ENCODE measurements at regions not wholly inside any gene's neighbourhood (a gene's known extent, or its start where the extent isn't known, plus 50 kb on each side); places are given as distances from the start of the nearest gene placed in this dataset.

DNA sequence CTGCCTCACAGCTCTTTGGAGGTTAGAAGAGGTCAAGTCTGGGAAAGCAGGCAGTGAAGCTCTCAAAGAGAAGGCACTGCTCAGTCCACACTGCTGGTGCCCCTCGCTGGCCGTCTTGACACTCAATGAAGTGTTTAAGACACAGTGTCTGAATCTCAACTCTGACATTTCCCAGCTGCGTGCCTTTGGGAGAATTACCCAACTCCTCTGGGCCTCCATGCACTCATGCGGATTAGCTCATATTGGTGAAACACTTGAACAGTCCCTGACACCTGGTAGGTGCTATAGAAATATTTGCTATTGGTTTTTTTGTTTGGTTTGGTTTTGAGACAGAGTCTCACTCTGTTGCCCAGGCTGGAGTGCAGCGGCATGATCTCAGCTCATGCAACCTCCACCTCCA lies 281.0 kb downstream of the SRBD1 start:
- no peak for DNase-seq (ENCODE audit: low spot score)
- TF ChIP-seq, protein P1, sequence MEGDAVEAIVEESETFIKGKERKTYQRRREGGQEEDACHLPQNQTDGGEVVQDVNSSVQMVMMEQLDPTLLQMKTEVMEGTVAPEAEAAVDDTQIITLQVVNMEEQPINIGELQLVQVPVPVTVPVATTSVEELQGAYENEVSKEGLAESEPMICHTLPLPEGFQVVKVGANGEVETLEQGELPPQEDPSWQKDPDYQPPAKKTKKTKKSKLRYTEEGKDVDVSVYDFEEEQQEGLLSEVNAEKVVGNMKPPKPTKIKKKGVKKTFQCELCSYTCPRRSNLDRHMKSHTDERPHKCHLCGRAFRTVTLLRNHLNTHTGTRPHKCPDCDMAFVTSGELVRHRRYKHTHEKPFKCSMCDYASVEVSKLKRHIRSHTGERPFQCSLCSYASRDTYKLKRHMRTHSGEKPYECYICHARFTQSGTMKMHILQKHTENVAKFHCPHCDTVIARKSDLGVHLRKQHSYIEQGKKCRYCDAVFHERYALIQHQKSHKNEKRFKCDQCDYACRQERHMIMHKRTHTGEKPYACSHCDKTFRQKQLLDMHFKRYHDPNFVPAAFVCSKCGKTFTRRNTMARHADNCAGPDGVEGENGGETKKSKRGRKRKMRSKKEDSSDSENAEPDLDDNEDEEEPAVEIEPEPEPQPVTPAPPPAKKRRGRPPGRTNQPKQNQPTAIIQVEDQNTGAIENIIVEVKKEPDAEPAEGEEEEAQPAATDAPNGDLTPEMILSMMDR (IDR thresholded peaks at IDR 0.05; ENCODE audit: borderline replicate concordance, control extremely low read depth, extremely low read depth, insufficient read depth, missing control alignments): no peak
- in situ Hi-C loops (cut with MboI; ENCODE audit: low sequenced_read_pairs, unreplicated experiment): no loop called here

- DNase-seq (ENCODE audit: low spot score): no peak
- in situ Hi-C loops (cut with MboI; ENCODE audit: low sequenced_read_pairs, unreplicated experiment): no loop called here
- TF ChIP-seq, protein P1 (IDR thresholded peaks at IDR 0.05; ENCODE audit: borderline replicate concordance, control extremely low read depth, extremely low read depth, insufficient read depth, missing control alignments): no peak
These were observed 281.9 kb downstream of the SRBD1 start for GRCh38 chr2:45329045-45329677.

DNA sequence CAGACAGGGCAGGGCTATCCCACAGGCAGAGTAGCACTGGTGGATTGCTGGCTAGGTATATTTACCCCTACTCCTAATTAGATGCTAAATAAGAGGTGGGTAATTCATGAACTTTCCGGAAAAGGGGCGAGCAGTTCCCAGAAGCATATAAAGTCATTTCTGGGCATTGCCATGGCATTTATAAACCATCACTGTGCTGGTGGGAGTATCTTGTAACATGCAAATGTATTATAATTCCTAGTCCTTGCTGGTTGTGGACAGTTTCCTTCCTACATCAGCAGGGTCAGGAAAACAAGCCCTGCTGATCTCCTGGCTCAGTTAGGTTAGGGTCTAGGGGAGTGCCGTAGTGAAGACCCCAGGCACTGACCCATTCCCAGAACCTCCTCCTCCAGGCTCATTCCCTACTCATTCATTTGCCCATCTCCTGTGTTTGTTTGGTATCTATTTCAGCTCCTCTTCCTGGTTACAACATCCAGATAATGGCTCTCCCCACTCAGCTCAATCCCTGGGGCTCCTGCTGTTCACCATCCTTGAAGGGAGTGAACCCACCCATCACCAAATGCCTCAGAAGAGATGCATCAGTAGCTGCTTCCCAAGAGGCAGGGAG lies 282.7 kb downstream of the SRBD1 start:
- no peak for DNase-seq (ENCODE audit: low spot score)
- in situ Hi-C loops (cut with MboI; ENCODE audit: low sequenced_read_pairs, unreplicated experiment): no loop called here
- TF ChIP-seq, protein P1 (IDR thresholded peaks at IDR 0.05; ENCODE audit: borderline replicate concordance, control extremely low read depth, extremely low read depth, insufficient read depth, missing control alignments): no peak

DNA sequence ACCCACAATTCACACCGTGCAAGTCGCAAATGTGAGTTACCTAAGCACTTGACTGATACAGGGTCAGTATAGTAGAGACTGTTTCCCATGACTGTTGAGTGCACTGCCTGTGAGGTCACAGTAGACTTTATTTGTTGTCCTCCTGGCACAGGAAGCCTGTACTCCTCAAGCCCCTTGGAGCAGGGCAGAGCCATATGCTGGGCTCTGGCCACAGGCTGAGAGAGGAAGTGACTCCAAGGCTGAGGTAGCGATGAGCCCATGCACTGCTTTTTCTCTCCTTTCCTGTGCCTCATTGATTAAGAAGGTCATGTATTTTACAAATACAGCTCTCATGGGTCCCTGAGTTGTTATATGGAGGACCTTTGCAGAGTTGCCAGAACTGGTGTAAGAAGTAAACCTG lies 287.7 kb downstream of the SRBD1 start:
- TF ChIP-seq, protein P1 (IDR thresholded peaks at IDR 0.05; ENCODE audit: borderline replicate concordance, control extremely low read depth, extremely low read depth, insufficient read depth, missing control alignments): no peak
- in situ Hi-C loops (cut with MboI; ENCODE audit: low sequenced_read_pairs, unreplicated experiment): no loop called here

DNA sequence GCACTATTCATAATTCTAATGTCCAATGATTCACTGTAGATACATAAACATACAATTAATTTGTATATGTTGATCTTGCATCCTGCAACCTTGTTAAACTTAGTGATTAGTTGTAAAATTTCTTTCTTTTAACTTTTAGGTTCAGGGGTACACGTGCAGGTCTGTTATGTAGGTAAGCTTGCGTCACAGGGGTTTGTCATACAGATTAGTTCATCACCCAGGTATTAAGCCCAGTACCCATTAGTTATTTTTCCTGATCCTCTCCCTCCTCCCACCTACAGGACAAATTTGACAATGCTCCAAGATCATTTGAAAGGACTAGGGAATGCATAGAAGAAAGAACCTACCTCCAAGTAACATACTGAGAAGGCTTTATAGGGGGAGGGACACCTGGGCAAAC lies 290.1 kb downstream of the SRBD1 start:
- TF ChIP-seq, protein P1 (IDR thresholded peaks at IDR 0.05; ENCODE audit: borderline replicate concordance, control extremely low read depth, extremely low read depth, insufficient read depth, missing control alignments): no peak
- no peak for DNase-seq (ENCODE audit: low spot score)
- in situ Hi-C loops (cut with MboI; ENCODE audit: low sequenced_read_pairs, unreplicated experiment): no loop called here

More for the DNA sequence above, 287.7 kb downstream of the SRBD1 start:
- no peak for DNase-seq (ENCODE audit: low spot score)

- in situ Hi-C loops (cut with MboI; ENCODE audit: low sequenced_read_pairs, unreplicated experiment): no loop called here
- DNase-seq (ENCODE audit: low spot score): no peak
- TF ChIP-seq, protein P1 (IDR thresholded peaks at IDR 0.05; ENCODE audit: borderline replicate concordance, control extremely low read depth, extremely low read depth, insufficient read depth, missing control alignments): no peak
These were observed 291.2 kb downstream of the SRBD1 start for GRCh38 chr2:45319683-45320455.
